ENCODE measurements at regions not wholly inside any gene's neighbourhood (a gene's known extent, or its start where the extent isn't known, plus 50 kb on each side); places are given as distances from the start of the nearest gene placed in this dataset.

DNA sequence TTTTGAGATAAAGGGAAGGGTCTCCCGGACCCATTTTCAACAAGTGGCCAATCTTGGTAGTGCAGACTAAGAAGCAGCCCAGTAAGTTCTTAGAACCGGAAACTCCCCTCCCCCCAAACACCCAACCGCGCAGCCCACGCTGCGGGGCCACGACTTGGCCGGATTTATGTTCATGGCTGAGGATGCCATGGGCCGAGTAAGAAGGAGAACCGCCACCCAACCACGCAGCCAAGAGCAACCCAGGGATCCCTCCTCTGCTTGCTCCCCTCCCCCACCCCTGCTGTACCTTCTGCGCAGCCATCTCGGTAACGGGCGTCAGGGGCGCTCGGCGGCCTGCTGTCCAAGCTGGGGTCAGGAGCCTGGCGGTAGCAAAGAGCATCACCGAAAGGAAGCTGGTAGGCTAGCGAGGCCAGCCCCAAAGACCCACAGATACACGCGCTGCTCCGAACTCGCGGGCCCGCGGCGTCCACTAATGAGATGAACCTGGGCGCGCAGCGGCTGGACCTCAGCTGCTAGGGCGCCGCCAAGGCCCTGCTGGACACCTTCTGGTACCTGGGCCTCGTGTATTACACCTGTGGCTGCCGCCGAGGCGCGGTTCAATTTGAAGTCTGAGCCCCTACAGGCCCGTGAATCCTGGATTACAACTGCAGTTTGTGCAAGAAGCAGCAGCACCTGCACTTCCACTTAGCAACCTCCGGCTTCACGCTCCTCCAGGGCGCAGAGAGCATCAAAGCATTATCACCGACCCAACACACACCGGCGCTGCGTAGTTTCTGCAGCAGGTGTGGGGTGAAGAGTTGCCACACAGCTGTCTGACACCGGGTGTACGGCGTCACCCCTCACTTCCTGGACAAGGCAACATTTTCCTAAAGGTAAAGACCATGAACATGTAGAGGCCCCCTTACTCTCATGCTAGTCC lies 63.4 kb downstream of the NUDT10 start:
- H3K4ac ChIP-seq (ENCODE audit: low read depth, low read length): no peak overlapping the region
- no peak overlapping the region for H3K9ac ChIP-seq (ENCODE audit: low read length)
- peak overlapping the region; percentile 35 for H4K8ac ChIP-seq (ENCODE audit: low read depth, low read length)
- H3K27me3 ChIP-seq (ENCODE audit: insufficient read depth, low read length): no peaks in the 10 kb centered on the region
- H3K4me3 ChIP-seq (ENCODE audit: low read depth, low read length): peak overlapping the region; percentile 30
- no peaks in the 10 kb centered on the region for H3K79me1 ChIP-seq (ENCODE audit: low read length)
- no peak overlapping the region for H2BK120ac ChIP-seq (ENCODE audit: insufficient read depth, low read length, poor library complexity)
- H3K9me3 ChIP-seq (ENCODE audit: insufficient read depth, low read depth, low read length): no peaks in the 10 kb centered on the region
- no peak overlapping the region for H3K27ac ChIP-seq (ENCODE audit: low read depth, low read length)
- no peak overlapping the region for H2BK12ac ChIP-seq (ENCODE audit: low read length)
- peak overlapping the region; percentile 56 for H3K4me2 ChIP-seq (ENCODE audit: low read length)
- no CpG with 5 or more reads among the region's 50 CpGs for WGBS (ENCODE audit: extremely low coverage, insufficient coverage, insufficient read length)
- no peak overlapping the region for H2AK5ac ChIP-seq (ENCODE audit: low read length)
- no peak overlapping the region for H2BK5ac ChIP-seq (ENCODE audit: low read depth, low read length, poor library complexity)
- no peaks in the 10 kb centered on the region for H3K36me3 ChIP-seq (ENCODE audit: control insufficient read depth in 1 of 2, insufficient read depth in 2 of 2, low read length in 2 of 2)
- no peak overlapping the region for H3K18ac ChIP-seq (ENCODE audit: low read length)
- no peak overlapping the region for H4K91ac ChIP-seq (ENCODE audit: low read depth, low read length)
- peak overlapping the region; percentile 87 for H2AFZ ChIP-seq (ENCODE audit: insufficient read depth, low read length, poor library complexity)
- peaks cover 0 to 3% of the 10 kb centered on the region in 2 experiments for H3K4me1 ChIP-seq (ENCODE audit: control insufficient read depth in 1 of 2, insufficient read depth in 2 of 2, low read length in 2 of 2)
- H3K14ac ChIP-seq (ENCODE audit: low read length): no peak overlapping the region
- DNase-seq: peak; percentile 3 to 22
- no peaks in the 10 kb centered on the region for H3K79me2 ChIP-seq (ENCODE audit: control insufficient read depth, insufficient read depth, low read length, poor library complexity)
- peak overlapping the region; percentile 54 for H4K12ac ChIP-seq (ENCODE audit: low read depth, low read length)
- no peak overlapping the region for H3K23ac ChIP-seq (ENCODE audit: low read length)

DNA sequence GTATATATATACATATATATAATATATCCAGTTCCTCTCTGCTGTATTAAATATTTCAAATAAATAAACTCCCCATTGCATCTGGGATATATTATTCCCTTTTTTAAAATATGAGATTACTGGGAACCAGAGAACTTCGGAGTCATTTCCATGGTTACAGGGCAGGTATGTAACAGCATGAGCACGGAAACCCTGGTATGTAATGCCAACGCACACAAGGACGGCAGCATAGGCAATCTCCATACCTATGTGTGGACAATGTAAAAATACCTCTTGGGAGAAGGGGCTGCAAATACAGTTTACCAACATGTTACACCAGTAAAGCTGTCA lies 62.8 kb downstream of the NUDT10 start:
- Histone ChIP-seq H2AK5ac (ENCODE audit: low read length) (no peak overlapping the region), H3K9me3 (ENCODE audit: insufficient read depth, low read depth, low read length) (no peaks in the 10 kb centered on the region), H3K18ac (ENCODE audit: low read length) (no peak overlapping the region), H4K8ac (ENCODE audit: low read depth, low read length) (no peak overlapping the region), H3K4ac (ENCODE audit: low read depth, low read length) (no peak overlapping the region), H3K23ac (ENCODE audit: low read length) (no peak overlapping the region), H3K4me3 (ENCODE audit: low read depth, low read length) (no peak overlapping the region), H3K27me3 (ENCODE audit: insufficient read depth, low read length) (no peaks in the 10 kb centered on the region), H2BK120ac (ENCODE audit: insufficient read depth, low read length, poor library complexity) (no peak overlapping the region), H3K36me3 (ENCODE audit: control insufficient read depth in 1 of 2, insufficient read depth in 2 of 2, low read length in 2 of 2) (no peaks in the 10 kb centered on the region), H3K79me1 (ENCODE audit: low read length) (no peaks in the 10 kb centered on the region), H4K91ac (ENCODE audit: low read depth, low read length) (no peak overlapping the region), H3K27ac (ENCODE audit: low read depth, low read length) (no peak overlapping the region), H2BK5ac (ENCODE audit: low read depth, low read length, poor library complexity) (no peak overlapping the region), H3K4me1 (ENCODE audit: control insufficient read depth in 1 of 2, insufficient read depth in 2 of 2, low read length in 2 of 2) (peaks cover 0 to 3% of the 10 kb centered on the region in 2 experiments), H3K4me2 (ENCODE audit: low read length) (peak overlapping the region; percentile 56), H3K79me2 (ENCODE audit: control insufficient read depth, insufficient read depth, low read length, poor library complexity) (no peaks in the 10 kb centered on the region), H3K14ac (ENCODE audit: low read length) (no peak overlapping the region), H2AFZ (ENCODE audit: insufficient read depth, low read length, poor library complexity) (no peak overlapping the region), H4K12ac (ENCODE audit: low read depth, low read length) (no peak overlapping the region), H2BK12ac (ENCODE audit: low read length) (no peak overlapping the region), H3K9ac (ENCODE audit: low read length) (no peak overlapping the region)
- DNase-seq: peak in 1 of 2 donors; percentile 2
- WGBS (ENCODE audit: extremely low coverage, insufficient coverage, insufficient read length): no CpG with 5 or more reads among the region's 4 CpGs
